A673 (cell line): ENCODE measurements at regions not wholly inside any gene's neighbourhood (a gene's known extent, or its start where the extent isn't known, plus 50 kb on each side); places are given as distances from the start of the nearest gene placed in this dataset.

Source experiments
- BruUV-seq: library from RNA; stranded (reverse); fragments of 400-500 nt; replicated peaks from 2 replicates; lab custom pipeline; 2021; lab: Mats Ljungman, UMichigan
- CTCF ChIA-PET: fragments of 300-600 bp; sonication (Branson Sonifier 250); formaldehyde crosslinking; loops from one replicate; lab custom pipeline; 2022; ENCODE audit warnings: antibody characterized with exemption; lab: Charles Lee
- POLR2A ChIA-PET: fragments of 300-600 bp; sonication (Branson Sonifier 250); formaldehyde crosslinking; loops from one replicate; lab custom pipeline; 2022; ENCODE audit warnings: antibody characterized with exemption; ENCODE audit not compliant: low non-redundant PET; lab: Charles Lee
- DNase-seq: peaks from one replicate; pipeline ENCODE4 v3.0.0-alpha.2; 2015; ENCODE audit warnings: low spot score
- H3K27ac ChIP-seq: fragments of 200-600 bp; sonication (generic); 2 replicates; pipeline ENCODE4 v1.5.1; 2016; ENCODE audit warnings: mixed run types, low read depth, mild to moderate bottlenecking, mixed read lengths, antibody characterized with exemption, low read length; ENCODE audit not compliant: poor library complexity, severe bottlenecking
- H3K27me3 ChIP-seq: fragments of 200-600 bp; sonication (generic); replicated peaks from 2 replicates; pipeline ENCODE4 v1.6.1; 2017; ENCODE audit warnings: mixed run types, low read depth, mild to moderate bottlenecking, mixed read lengths, antibody characterized with exemption, low read length; ENCODE audit not compliant: insufficient read depth, poor library complexity
- H3K36me3 ChIP-seq: fragments of 200-600 bp; sonication (generic); 2 replicates; pipeline ENCODE4 v1.6.1; 2016; ENCODE audit warnings: mixed run types, mild to moderate bottlenecking, mixed read lengths, antibody characterized with exemption, low read length; ENCODE audit not compliant: insufficient read depth, poor library complexity, severe bottlenecking
- H3K4me1 ChIP-seq: fragments of 200-600 bp; sonication (generic); 2 replicates; pipeline ENCODE4 v1.6.1; 2017; ENCODE audit warnings: mixed run types, mild to moderate bottlenecking, mixed read lengths, antibody characterized with exemption, low read length; ENCODE audit not compliant: insufficient read depth, poor library complexity, severe bottlenecking
- H3K4me3 ChIP-seq: fragments of 200-600 bp; sonication (generic); 2 replicates; pipeline ENCODE4 v1.5.1; 2016; ENCODE audit warnings: low read depth, mixed run types, mild to moderate bottlenecking, mixed read lengths, low read length; ENCODE audit not compliant: poor library complexity, severe bottlenecking
- H3K9me3 ChIP-seq: fragments of 200-600 bp; sonication (generic); 2 replicates; pipeline ENCODE4 v1.6.1; 2016; ENCODE audit warnings: mixed run types, low read depth, mild to moderate bottlenecking, mixed read lengths, antibody characterized with exemption, low read length; ENCODE audit not compliant: poor library complexity, severe bottlenecking
- CTCF ChIP-seq: fragments of 300-800, 200-600 bp; sonication (generic); conservative IDR thresholded peaks from 2 replicates; pipeline ENCODE4 v1.5.1; 2017; ENCODE audit warnings: low read depth, mild to moderate bottlenecking, antibody characterized with exemption, low read length, moderate library complexity, mixed read lengths
- EZH2 ChIP-seq: fragments of 200-600 bp; sonication (generic); IDR thresholded peaks from 2 replicates; pipeline ENCODE4 v1.6.1; 2017; ENCODE audit warnings: borderline replicate concordance, low read depth, mild to moderate bottlenecking, mixed read lengths, antibody characterized with exemption, low read length; ENCODE audit not compliant: poor library complexity, severe bottlenecking
- intact Hi-C: fragments of 100-400 bp; cut with micrococcal nuclease; formaldehyde crosslinking; loops from one replicate; pipeline ENCODE4 v1.10.0; 2022; ENCODE audit not compliant: unreplicated experiment

- ChIA-PET CTCF (no interaction called here), POLR2A (interaction anchor here (0.6 kb wide), 1 partner anchor 34 kb away, joined by 3 read pairs; no protein-coding TSS in a partner anchor)
- Histone ChIP-seq H3K27me3 (no peaks in the 10 kb centered on the region), H3K4me1 (peaks cover 14% of the 10 kb centered on the region), H3K4me3 (no peak overlapping the region), H3K27ac (no peak overlapping the region), H3K9me3 (no peaks in the 10 kb centered on the region), H3K36me3 (no peaks in the 10 kb centered on the region)
- TF ChIP-seq EZH2 (no peak), CTCF (no peak)
- DNase-seq: no peak
- BruUV-seq: no TSS peak
- intact Hi-C loops: no loop called here
These were observed 254.4 kb downstream of the DAD1 start for GRCh38 chr14:22334627-22335026.

GRCh38 chr14:22334275-22334577 is 254.8 kb downstream of the DAD1 start:
- POLR2A ChIA-PET: no interaction called here
- Histone ChIP-seq H3K36me3 (no peaks in the 10 kb centered on the region), H3K4me3 (no peak overlapping the region), H3K27ac (no peak overlapping the region), H3K27me3 (no peaks in the 10 kb centered on the region), H3K9me3 (peaks cover 4% of the 10 kb centered on the region), H3K4me1 (peaks cover 14% of the 10 kb centered on the region)
- intact Hi-C loops: no loop called here
- DNase-seq: no peak
- no TSS peak for BruUV-seq
- no peak for TF ChIP-seq CTCF
- no peak for TF ChIP-seq EZH2
- CTCF ChIA-PET: no interaction called here

GRCh38 chr14:22333422-22334274 is 255.4 kb downstream of the DAD1 start:
- TF ChIP-seq EZH2: no peak
- no peak for TF ChIP-seq CTCF
- intact Hi-C loops: no loop called here
- POLR2A ChIA-PET: interaction anchor here (0.7 kb wide), 1 partner anchor 168 kb away, joined by 3 read pairs; no protein-coding TSS in a partner anchor
- peak; percentile 67 for DNase-seq
- no peak overlapping the region for H3K4me3 ChIP-seq
- CTCF ChIA-PET: no interaction called here
- no peaks in the 10 kb centered on the region for H3K36me3 ChIP-seq
- H3K4me1 ChIP-seq: peaks cover 14% of the 10 kb centered on the region
- H3K27me3 ChIP-seq: no peaks in the 10 kb centered on the region
- no peak overlapping the region for H3K27ac ChIP-seq
- no TSS peak for BruUV-seq
- peaks cover 4% of the 10 kb centered on the region for H3K9me3 ChIP-seq
